Transverse colon (tissue), 4 donors: ENCODE measurements at regions not wholly inside any gene's neighbourhood (a gene's known extent, or its start where the extent isn't known, plus 50 kb on each side); places are given as distances from the start of the nearest gene placed in this dataset.

Source experiments
- DNase-seq: peaks from one replicate; pipeline ENCODE4 v3.0.0-alpha.2; 2019
- H3K27ac ChIP-seq, 4 donors: fragments of 200-600 bp; sonication (generic); 2 replicates each; pipeline ENCODE4 v1.5.1; 2016 to 2018; ENCODE audit warnings: inconsistent platforms in 4 of 4
- H3K27me3 ChIP-seq: fragments of 200-600 bp; sonication (generic); 2 replicates; pipeline ENCODE4 v1.5.1; 2017; ENCODE audit warnings: inconsistent platforms
- H3K36me3 ChIP-seq, 4 donors: fragments of 200-600 bp; sonication (generic); 2 replicates each; pipeline ENCODE4 v1.5.1; 2017 to 2019; ENCODE audit warnings: inconsistent platforms in 4 of 4
- H3K4me1 ChIP-seq, 4 donors: fragments of 200-600 bp; sonication (generic); 2 replicates each; pipeline ENCODE4 v1.5.1; 2017 to 2020; ENCODE audit warnings: inconsistent platforms in 4 of 4
- H3K4me3 ChIP-seq, 4 donors: fragments of 200-600 bp; sonication (generic); 1 replicate in 1 of 4; 2 replicates in 3 of 4; pipeline versions ENCODE4 v1.5.1 to v1.6.1; 2017 to 2019; ENCODE audit warnings: inconsistent platforms in 4 of 4
- H3K9me3 ChIP-seq, 2 donors: fragments of 200-600 bp; sonication (generic); 2 replicates each; pipeline ENCODE4 v1.5.1; 2017 to 2019; ENCODE audit warnings: inconsistent platforms in 2 of 2
- EP300 ChIP-seq: sonication (generic); formaldehyde crosslinking; IDR thresholded peaks from one replicate; pipeline ENCODE4 v1.6.1; 2017; ENCODE audit warnings: antibody characterized with exemption, low read depth
- POLR2A ChIP-seq: fragments of 450-650 bp; IDR thresholded peaks from one replicate; pipeline ENCODE4 v1.6.1; 2016; ENCODE audit warnings: antibody characterized with exemption, mild to moderate bottlenecking, moderate library complexity
- POLR2AphosphoS5 ChIP-seq, 3 donors: sonication (generic); formaldehyde crosslinking; IDR thresholded peaks; one replicate each; pipeline ENCODE4 v1.6.1; 2016; ENCODE audit warnings: antibody characterized with exemption in 3 of 3
- WGBS, 2 donors: methylation state at CpG; one replicate each; pipeline ENCODE4 v1.1.5; 2018; ENCODE audit warnings: low coverage in 1 of 2; 5-methylcytosine and 5-hydroxymethylcytosine counted together
- in situ Hi-C, 4 donors: fragments of 200-750 bp; cut with MboI; loops; one replicate each; pipeline versions ENCODE4 v1.15.0 to v1.15.1; 2017; ENCODE audit warnings: low sequenced_read_pairs in 3 of 4, low pct_ligation_motif_present in 1 of 4, low pct_unique_long_range_greater_than_20kb in 1 of 4
- intact Hi-C: fragments of 100-400 bp; cut with DNase I; formaldehyde crosslinking; loops from one replicate; pipeline ENCODE4 v1.15.1; 2023; ENCODE audit warnings: low total_unique reads
- TF ChIP-seq, protein P1 (sequence below), 5 experiments: fragments of 200-600 bp in 3 of 5; fragments of 450-650 bp in 2 of 5; sonication (generic) in 3 of 5; IDR thresholded peaks; 1 replicate in 2 of 5; 2 replicates in 3 of 5; pipeline ENCODE4 v1.5.1; 2016 to 2017; ENCODE audit warnings: antibody characterized with exemption in 5 of 5, inconsistent platforms in 3 of 5, mild to moderate bottlenecking in 2 of 5, moderate library complexity in 1 of 5

DNA sequence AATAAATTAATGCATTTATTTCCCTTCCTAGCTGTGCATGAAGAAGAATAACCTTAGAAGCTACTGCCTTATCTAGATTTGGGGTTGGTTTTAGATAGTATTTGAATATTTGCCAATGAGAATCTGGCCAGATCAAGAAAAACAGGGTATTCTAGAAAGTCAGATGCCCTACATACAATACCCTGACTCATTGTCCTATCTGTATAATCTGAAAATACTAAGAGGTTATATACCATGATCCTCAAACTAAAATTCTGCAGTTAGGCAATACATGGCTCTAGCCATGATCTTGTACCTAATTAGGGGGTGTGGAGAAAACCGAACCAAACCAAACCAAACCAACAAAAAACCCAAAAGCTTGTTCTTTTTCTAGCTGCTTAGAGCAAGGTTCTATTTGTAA lies 240.4 kb upstream of the LYZL1 start:
- H3K27me3 ChIP-seq, result no peaks in the 10 kb centered on the region
- H3K36me3 ChIP-seq, result no peaks in the 10 kb centered on the region
- DNase-seq, result no peak
- TF ChIP-seq, protein P1, sequence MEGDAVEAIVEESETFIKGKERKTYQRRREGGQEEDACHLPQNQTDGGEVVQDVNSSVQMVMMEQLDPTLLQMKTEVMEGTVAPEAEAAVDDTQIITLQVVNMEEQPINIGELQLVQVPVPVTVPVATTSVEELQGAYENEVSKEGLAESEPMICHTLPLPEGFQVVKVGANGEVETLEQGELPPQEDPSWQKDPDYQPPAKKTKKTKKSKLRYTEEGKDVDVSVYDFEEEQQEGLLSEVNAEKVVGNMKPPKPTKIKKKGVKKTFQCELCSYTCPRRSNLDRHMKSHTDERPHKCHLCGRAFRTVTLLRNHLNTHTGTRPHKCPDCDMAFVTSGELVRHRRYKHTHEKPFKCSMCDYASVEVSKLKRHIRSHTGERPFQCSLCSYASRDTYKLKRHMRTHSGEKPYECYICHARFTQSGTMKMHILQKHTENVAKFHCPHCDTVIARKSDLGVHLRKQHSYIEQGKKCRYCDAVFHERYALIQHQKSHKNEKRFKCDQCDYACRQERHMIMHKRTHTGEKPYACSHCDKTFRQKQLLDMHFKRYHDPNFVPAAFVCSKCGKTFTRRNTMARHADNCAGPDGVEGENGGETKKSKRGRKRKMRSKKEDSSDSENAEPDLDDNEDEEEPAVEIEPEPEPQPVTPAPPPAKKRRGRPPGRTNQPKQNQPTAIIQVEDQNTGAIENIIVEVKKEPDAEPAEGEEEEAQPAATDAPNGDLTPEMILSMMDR (IDR thresholded peaks at IDR 0.05), result no peak
- TF ChIP-seq EP300 (no peak), POLR2AphosphoS5 (IDR thresholded peaks at IDR 0.05) (no peak)
- H3K4me1 ChIP-seq, result no peaks in the 10 kb centered on the region
- H3K9me3 ChIP-seq, result no peaks in the 10 kb centered on the region
- no peak overlapping the region for H3K4me3 ChIP-seq
- in situ Hi-C loops (no loop called here), intact Hi-C loops (no loop called here)
- no peak overlapping the region for H3K27ac ChIP-seq
- whole genome bisulfite sequencing, 2 donors, result 77 to 88% methylated on average over 1 of the region's 1 CpG

DNA sequence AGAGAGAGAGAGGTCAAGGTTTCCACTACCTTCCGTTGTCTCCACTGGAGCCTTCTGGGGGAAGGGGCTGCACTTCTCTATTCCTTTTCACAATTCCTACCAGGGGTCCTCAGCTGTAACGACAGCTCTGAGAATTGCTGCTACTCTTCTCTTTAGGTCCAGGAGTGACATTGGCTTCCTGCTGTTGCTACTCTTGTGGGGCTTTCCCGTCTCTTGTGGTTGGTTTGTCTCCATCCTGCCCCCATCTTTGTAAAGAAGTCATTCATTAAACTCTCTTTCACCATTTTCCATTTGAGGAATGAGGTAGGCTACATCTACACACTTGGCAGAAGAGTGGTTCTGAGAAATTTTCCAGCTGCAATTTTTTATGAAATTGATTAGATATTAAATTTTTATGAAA lies 238.8 kb upstream of the LYZL1 start:
- no peaks in the 10 kb centered on the region for H3K27me3 ChIP-seq
- H3K27ac ChIP-seq, result no peak overlapping the region
- no peaks in the 10 kb centered on the region for H3K4me1 ChIP-seq
- TF ChIP-seq POLR2AphosphoS5 (IDR thresholded peaks at IDR 0.05) (no peak), EP300 (no peak), POLR2A (no peak)
- TF ChIP-seq, protein P1 (IDR thresholded peaks at IDR 0.05), result no peak
- DNase-seq, result no peak
- H3K4me3 ChIP-seq, result no peak overlapping the region
- in situ Hi-C loops, result no loop called here
- 74% methylated on average over 3 of the region's 3 CpGs; no CpG with 5 or more reads in 1 of the 2 donors for WGBS, 2 donors
- H3K9me3 ChIP-seq, result no peaks in the 10 kb centered on the region
- no peaks in the 10 kb centered on the region for H3K36me3 ChIP-seq
- intact Hi-C loops, result no loop called here

DNA sequence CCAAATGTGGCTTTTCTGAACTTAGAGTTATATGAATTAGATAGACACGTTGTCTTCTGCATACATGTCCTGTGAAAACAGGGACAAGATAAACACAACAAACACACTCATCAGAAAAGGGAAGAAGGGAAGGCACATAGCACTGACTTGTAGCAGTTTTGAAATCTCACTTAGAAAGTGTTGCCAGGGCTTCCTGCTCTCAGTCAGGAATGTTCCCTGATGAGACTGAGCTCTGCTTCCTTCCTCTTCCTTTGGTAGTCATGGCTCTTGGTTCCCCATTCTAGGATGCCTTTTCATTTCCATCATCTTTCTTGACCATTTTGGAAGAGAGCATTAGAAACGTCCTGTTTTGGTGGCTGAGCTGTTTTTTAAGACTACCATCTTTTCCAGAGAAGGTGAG lies 233.8 kb upstream of the LYZL1 start:
- TF ChIP-seq POLR2AphosphoS5 (IDR thresholded peaks at IDR 0.05) (no peak), POLR2A (no peak), EP300 (no peak)
- TF ChIP-seq, protein P1 (IDR thresholded peaks at IDR 0.05), result no peak
- H3K36me3 ChIP-seq, result no peaks in the 10 kb centered on the region
- no peaks in the 10 kb centered on the region for H3K4me1 ChIP-seq
- WGBS, 2 donors, result 10 to 51% methylated on average over 2 of the region's 2 CpGs
- no peak overlapping the region for H3K27ac ChIP-seq
- H3K4me3 ChIP-seq, result no peak overlapping the region
- in situ Hi-C loops, result no loop called here
- no peaks in the 10 kb centered on the region for H3K27me3 ChIP-seq
- intact Hi-C loops, result no loop called here
- no peaks in the 10 kb centered on the region for H3K9me3 ChIP-seq
- DNase-seq, result no peak

DNA sequence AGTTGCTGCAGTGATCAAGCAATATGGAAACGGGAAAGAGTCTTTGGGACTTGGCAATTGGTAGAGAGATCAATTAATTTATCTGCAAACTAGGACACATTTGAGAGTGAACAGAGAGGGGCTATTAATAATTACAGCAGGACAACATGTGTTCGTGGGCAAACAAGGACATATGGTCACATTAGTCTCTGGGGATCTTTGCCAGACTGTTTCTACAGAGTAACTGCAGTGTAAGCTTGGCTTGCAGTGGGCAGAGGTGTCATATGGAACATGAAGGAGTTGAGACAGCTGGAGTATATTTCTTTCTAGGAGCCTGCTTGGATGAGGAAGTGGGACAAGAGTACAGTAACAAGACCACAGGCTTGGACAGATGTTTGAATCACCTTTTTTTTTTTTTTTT lies 232.1 kb upstream of the LYZL1 start:
- H3K36me3 ChIP-seq, result no peaks in the 10 kb centered on the region
- no peak overlapping the region for H3K4me3 ChIP-seq
- TF ChIP-seq POLR2AphosphoS5 (IDR thresholded peaks at IDR 0.05) (no peak), EP300 (no peak), POLR2A (no peak)
- TF ChIP-seq, protein P1 (IDR thresholded peaks at IDR 0.05), result no peak
- 39 to 62% methylated on average over 2 of the region's 2 CpGs for WGBS, 2 donors
- intact Hi-C loops, result no loop called here
- DNase-seq, result no peak
- no peak overlapping the region for H3K27ac ChIP-seq
- H3K4me1 ChIP-seq, result no peaks in the 10 kb centered on the region
- no peaks in the 10 kb centered on the region for H3K27me3 ChIP-seq
- no peaks in the 10 kb centered on the region for H3K9me3 ChIP-seq
- in situ Hi-C loops, result no loop called here
